ENCODE measurements at regions not wholly inside any gene's neighbourhood (a gene's known extent, or its start where the extent isn't known, plus 50 kb on each side); places are given as distances from the start of the nearest gene placed in this dataset.

DNA sequence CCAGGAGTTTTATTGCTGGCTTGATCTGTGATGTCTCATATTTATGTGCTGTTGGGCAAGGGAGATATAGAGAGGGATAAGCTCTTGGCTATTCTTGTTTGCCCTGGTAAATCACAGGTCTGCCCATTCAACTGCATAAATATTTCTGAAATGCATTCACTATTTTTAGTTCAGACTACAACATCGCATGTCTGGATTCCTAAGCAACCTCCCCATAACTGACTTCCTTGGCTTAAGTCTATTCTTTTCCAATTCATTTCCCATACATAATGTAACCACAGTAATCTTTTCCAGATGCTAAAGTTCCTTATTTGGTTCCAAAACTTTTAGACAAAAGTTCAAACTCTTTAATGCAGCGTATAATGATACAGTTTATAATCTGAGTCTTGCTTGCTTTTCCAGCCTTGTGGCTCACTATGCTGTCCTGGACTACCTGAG, 321.4 kb upstream of the ACTBL2 start:
- TF ChIP-seq, protein P1, sequence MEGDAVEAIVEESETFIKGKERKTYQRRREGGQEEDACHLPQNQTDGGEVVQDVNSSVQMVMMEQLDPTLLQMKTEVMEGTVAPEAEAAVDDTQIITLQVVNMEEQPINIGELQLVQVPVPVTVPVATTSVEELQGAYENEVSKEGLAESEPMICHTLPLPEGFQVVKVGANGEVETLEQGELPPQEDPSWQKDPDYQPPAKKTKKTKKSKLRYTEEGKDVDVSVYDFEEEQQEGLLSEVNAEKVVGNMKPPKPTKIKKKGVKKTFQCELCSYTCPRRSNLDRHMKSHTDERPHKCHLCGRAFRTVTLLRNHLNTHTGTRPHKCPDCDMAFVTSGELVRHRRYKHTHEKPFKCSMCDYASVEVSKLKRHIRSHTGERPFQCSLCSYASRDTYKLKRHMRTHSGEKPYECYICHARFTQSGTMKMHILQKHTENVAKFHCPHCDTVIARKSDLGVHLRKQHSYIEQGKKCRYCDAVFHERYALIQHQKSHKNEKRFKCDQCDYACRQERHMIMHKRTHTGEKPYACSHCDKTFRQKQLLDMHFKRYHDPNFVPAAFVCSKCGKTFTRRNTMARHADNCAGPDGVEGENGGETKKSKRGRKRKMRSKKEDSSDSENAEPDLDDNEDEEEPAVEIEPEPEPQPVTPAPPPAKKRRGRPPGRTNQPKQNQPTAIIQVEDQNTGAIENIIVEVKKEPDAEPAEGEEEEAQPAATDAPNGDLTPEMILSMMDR (IDR thresholded peaks at IDR 0.05 in 8 of 11, conservative IDR thresholded peaks at IDR 0.05 in 3 of 11) = no peak
- TF ChIP-seq POLR2AphosphoS5 (IDR thresholded peaks at IDR 0.05) (no peak), POLR2A (IDR thresholded peaks at IDR 0.05) (no peak)
- no peaks in the 10 kb centered on the region for H3K27me3 ChIP-seq (replicated peaks in 1 of 7)
- intact Hi-C loops (cut with DNase I; ENCODE audit: low total_unique reads) = no loop called here
- WGBS, 5 donors = 79 to 96% (median 87%) methylated on average over 2 of the region's 2 CpGs
- H3K27ac ChIP-seq = no peak overlapping the region
- DNase-seq = no peak
- H3K36me3 ChIP-seq = no peaks in the 10 kb centered on the region
- H3K4me1 ChIP-seq = no peaks in the 10 kb centered on the region
- no peaks in the 10 kb centered on the region for H3K9me3 ChIP-seq
- H3K4me3 ChIP-seq = no peak overlapping the region

DNA sequence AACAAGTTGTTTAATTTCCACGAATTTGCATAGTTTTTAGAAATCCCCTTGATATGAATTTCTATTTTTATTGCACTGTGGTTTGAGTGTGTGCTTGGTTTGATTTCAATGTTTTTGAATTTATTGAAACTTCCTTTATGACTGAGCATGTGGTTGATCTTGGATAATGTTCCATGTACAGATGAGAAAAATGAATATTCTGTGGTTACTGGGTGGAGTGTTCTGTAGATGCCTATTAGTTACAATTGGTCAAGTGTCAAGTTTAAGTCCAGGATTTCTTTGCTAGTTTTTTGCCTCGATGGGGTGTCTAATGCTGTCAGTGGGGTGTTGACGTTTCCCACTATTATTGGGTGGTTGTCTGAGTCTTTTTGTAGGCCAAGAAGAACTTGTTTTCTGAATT, 319.5 kb upstream of the ACTBL2 start:
- Histone ChIP-seq H3K27ac (no peak overlapping the region), H3K4me1 (no peaks in the 10 kb centered on the region), H3K4me3 (no peak overlapping the region), H3K36me3 (no peaks in the 10 kb centered on the region), H3K27me3 (replicated peaks in 1 of 7) (no peaks in the 10 kb centered on the region), H3K9me3 (no peaks in the 10 kb centered on the region)
- TF ChIP-seq, protein P1 (IDR thresholded peaks at IDR 0.05 in 8 of 11, conservative IDR thresholded peaks at IDR 0.05 in 3 of 11) = no peak
- TF ChIP-seq POLR2A (IDR thresholded peaks at IDR 0.05) (no peak), POLR2AphosphoS5 (IDR thresholded peaks at IDR 0.05) (no peak)
- DNase-seq = no peak
- intact Hi-C loops (cut with DNase I; ENCODE audit: low total_unique reads) = no loop called here
- 55 to 68% (median 63%) methylated on average over 3 of the region's 3 CpGs for WGBS, 5 donors

DNA sequence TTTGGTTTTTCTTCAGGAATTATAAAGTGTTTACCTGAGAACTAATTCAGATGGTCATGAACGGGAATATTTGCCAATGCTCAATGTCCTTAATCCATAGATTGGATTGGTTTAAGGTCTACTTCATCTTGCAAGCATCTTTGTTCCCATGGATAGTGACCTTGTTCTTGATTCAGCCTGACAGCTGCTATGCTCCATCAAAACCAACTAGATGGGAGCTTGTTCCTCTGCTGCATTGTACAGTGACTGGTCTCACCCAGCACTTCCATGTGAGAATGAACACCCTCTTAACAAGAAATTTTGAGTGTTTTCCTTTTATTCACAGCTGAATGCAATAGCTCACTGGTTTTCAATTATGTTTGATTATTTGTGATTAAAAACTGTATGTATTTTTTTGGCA, 312.6 kb upstream of the ACTBL2 start:
- H3K36me3 ChIP-seq = no peaks in the 10 kb centered on the region
- no peak overlapping the region for H3K27ac ChIP-seq
- DNase-seq = no peak
- 85 to 100% (median 91%) methylated on average over 1 of the region's 1 CpG for WGBS, 5 donors
- H3K27me3 ChIP-seq (replicated peaks in 1 of 7) = no peaks in the 10 kb centered on the region
- no peak overlapping the region for H3K4me3 ChIP-seq
- TF ChIP-seq, protein P1 (IDR thresholded peaks at IDR 0.05 in 8 of 11, conservative IDR thresholded peaks at IDR 0.05 in 3 of 11) = no peak
- TF ChIP-seq POLR2A (IDR thresholded peaks at IDR 0.05) (no peak), POLR2AphosphoS5 (IDR thresholded peaks at IDR 0.05) (no peak)
- H3K4me1 ChIP-seq = no peaks in the 10 kb centered on the region
- no peaks in the 10 kb centered on the region for H3K9me3 ChIP-seq
- intact Hi-C loops (cut with DNase I; ENCODE audit: low total_unique reads) = no loop called here

DNA sequence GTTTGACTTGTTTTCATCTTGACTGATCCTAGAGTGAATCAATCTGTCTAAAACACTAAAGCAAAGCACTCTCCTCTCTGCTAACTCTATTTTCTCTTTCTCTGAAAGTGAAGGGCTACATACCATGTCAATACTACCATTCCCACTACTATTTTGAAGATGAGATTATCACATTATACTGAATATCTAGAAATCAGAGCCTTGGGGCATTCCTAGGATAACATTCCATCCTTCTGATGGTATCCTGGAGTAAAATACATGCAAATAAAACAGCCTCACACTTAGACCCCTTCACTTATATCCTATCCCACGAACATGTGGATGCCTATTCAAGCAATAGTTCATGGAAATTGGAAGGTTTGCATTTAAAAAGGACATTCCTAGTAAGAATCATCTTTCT, 309.3 kb upstream of the ACTBL2 start:
- Histone ChIP-seq H3K36me3 (no peaks in the 10 kb centered on the region), H3K27me3 (replicated peaks in 1 of 7) (no peaks in the 10 kb centered on the region), H3K4me1 (no peaks in the 10 kb centered on the region), H3K27ac (no peak overlapping the region), H3K4me3 (no peak overlapping the region), H3K9me3 (no peaks in the 10 kb centered on the region)
- TF ChIP-seq POLR2AphosphoS5 (IDR thresholded peaks at IDR 0.05) = no peak
- no peak for TF ChIP-seq POLR2A (IDR thresholded peaks at IDR 0.05)
- TF ChIP-seq, protein P1 (IDR thresholded peaks at IDR 0.05 in 8 of 11, conservative IDR thresholded peaks at IDR 0.05 in 3 of 11) = no peak
- no peak for DNase-seq
- 60 to 81% (median 67%) methylated on average over 1 of the region's 1 CpG for WGBS, 5 donors
- intact Hi-C loops (cut with DNase I; ENCODE audit: low total_unique reads) = no loop called here

Data from spleen (tissue), 11 donors.